ENCODE measurements at regions not wholly inside any gene's neighbourhood (a gene's known extent, or its start where the extent isn't known, plus 50 kb on each side); places are given as distances from the start of the nearest gene placed in this dataset.

DNA sequence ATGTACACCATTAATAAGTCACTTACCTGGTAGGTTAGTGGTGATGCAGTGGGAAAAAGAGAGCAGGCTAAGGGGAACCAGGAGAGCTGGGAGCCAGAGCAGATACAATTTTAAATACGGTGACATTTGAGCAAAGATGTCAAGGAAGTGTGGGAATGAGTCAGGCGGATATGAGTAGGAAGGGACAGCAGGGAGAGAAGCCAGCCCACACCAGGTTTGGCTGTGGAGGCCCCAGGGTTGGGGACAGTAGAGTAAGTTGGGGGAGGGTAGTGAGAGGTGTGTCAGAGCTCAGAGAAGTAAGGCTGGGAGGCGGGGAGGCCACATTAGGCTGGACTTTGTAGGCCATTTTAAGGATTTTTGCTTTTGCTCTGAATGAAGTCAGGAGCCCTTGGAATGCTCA, 482.0 kb downstream of the DISC1 start:
- H3K4me1 Mint-ChIP-seq: peaks cover 68% of the 10 kb centered on the region
- Histone ChIP-seq H3K27me3 (no peaks in the 10 kb centered on the region), H3K36me3 (no peaks in the 10 kb centered on the region), H3K4me3 (no peak overlapping the region), H4K20me1 (ENCODE audit: low read depth) (no peaks in the 10 kb centered on the region), H3K4me1 (peaks cover 55% of the 10 kb centered on the region), H3K9me3 (ENCODE audit: low read depth) (no peaks in the 10 kb centered on the region), H3K27ac (no peak overlapping the region), H3K79me2 (ENCODE audit: low read depth) (no peaks in the 10 kb centered on the region), H3K4me2 (no peak overlapping the region), H2AFZ (replicated peaks) (no peak overlapping the region), H3F3A (ENCODE audit: low read depth) (peaks cover 35% of the 10 kb centered on the region), H3K9ac (no peak overlapping the region)
- TF ChIP-seq EZH2phosphoT487 (IDR thresholded peaks at IDR 0.05): no peak
- TF ChIP-seq EZH2 (IDR thresholded peaks at IDR 0.05): no peak
- TF ChIP-seq, protein P1, sequence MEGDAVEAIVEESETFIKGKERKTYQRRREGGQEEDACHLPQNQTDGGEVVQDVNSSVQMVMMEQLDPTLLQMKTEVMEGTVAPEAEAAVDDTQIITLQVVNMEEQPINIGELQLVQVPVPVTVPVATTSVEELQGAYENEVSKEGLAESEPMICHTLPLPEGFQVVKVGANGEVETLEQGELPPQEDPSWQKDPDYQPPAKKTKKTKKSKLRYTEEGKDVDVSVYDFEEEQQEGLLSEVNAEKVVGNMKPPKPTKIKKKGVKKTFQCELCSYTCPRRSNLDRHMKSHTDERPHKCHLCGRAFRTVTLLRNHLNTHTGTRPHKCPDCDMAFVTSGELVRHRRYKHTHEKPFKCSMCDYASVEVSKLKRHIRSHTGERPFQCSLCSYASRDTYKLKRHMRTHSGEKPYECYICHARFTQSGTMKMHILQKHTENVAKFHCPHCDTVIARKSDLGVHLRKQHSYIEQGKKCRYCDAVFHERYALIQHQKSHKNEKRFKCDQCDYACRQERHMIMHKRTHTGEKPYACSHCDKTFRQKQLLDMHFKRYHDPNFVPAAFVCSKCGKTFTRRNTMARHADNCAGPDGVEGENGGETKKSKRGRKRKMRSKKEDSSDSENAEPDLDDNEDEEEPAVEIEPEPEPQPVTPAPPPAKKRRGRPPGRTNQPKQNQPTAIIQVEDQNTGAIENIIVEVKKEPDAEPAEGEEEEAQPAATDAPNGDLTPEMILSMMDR (IDR thresholded peaks at IDR 0.05): no peak
- H3K9me3 Mint-ChIP-seq: peaks cover 2% of the 10 kb centered on the region
- peaks cover 13% of the 10 kb centered on the region for H3K27me3 Mint-ChIP-seq (ENCODE audit: insufficient read depth, low read depth)
- H3K36me3 Mint-ChIP-seq: no peaks in the 10 kb centered on the region
- DNase-seq (ENCODE audit: low spot score): no peak
- H3K4me3 Mint-ChIP-seq: no peak overlapping the region
- peak overlapping the region; percentile 22 for H3K27ac Mint-ChIP-seq

DNA sequence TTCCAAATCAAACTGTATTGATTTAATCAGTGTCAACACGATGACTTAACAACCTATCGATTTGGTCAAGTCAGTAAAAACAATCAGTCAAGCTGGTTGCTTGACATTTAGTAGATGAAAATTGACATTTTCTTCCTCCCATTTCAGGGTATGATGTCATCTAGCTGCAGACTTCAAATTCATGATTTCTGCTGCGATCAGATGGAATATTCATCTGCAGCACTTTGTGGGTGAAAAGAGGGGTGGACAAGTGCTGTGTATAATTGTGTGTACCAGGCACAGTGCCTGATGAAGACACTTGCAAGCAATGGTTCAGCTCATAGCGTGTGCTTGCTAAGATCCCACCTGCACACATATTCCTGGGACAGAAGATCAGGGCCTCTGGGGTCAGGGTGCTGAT, 479.8 kb downstream of the DISC1 start:
- Mint-ChIP-seq H3K4me1 (peaks cover 66% of the 10 kb centered on the region), H3K9me3 (peaks cover 5% of the 10 kb centered on the region), H3K27me3 (ENCODE audit: insufficient read depth, low read depth) (peaks cover 15% of the 10 kb centered on the region), H3K27ac (no peak overlapping the region), H3K4me3 (peak overlapping the region; percentile 10), H3K36me3 (no peaks in the 10 kb centered on the region)
- Histone ChIP-seq H4K20me1 (ENCODE audit: low read depth) (no peaks in the 10 kb centered on the region), H3K27ac (no peak overlapping the region), H3K79me2 (ENCODE audit: low read depth) (no peaks in the 10 kb centered on the region), H3F3A (ENCODE audit: low read depth) (peaks cover 31% of the 10 kb centered on the region), H3K9ac (no peak overlapping the region), H2AFZ (replicated peaks) (no peak overlapping the region), H3K4me3 (no peak overlapping the region), H3K9me3 (ENCODE audit: low read depth) (no peaks in the 10 kb centered on the region), H3K36me3 (no peaks in the 10 kb centered on the region), H3K27me3 (no peaks in the 10 kb centered on the region), H3K4me1 (peaks cover 47% of the 10 kb centered on the region), H3K4me2 (peak overlapping the region; percentile 9)
- no peak for DNase-seq (ENCODE audit: low spot score)
- TF ChIP-seq EZH2phosphoT487 (IDR thresholded peaks at IDR 0.05) (no peak), EZH2 (IDR thresholded peaks at IDR 0.05) (no peak)
- TF ChIP-seq, protein P1 (IDR thresholded peaks at IDR 0.05): no peak

DNA sequence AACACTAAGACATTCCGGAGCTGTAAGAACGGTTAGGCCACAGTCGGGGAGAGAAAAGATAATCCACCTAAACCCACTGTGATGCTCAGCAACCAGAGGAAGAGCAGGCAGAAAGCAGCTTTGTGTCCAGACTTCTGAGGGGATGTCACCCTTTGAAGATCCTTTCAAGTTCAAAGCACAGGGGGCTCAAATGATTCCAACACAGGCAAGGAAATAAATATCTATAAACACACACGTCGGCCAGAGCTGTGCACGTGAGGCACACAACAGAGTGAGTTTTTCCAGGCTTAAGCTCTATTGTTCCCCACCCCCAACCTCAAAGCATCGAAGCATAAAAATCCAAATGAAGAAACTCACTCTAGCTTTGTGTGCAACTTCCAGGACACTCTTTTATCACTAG, 479.0 kb downstream of the DISC1 start:
- Mint-ChIP-seq H3K27me3 (ENCODE audit: insufficient read depth, low read depth) (peaks cover 14% of the 10 kb centered on the region), H3K9me3 (peaks cover 8% of the 10 kb centered on the region), H3K27ac (peak overlapping the region; percentile 38), H3K4me1 (peaks cover 65% of the 10 kb centered on the region), H3K4me3 (peak overlapping the region; percentile 30), H3K36me3 (peaks cover 3% of the 10 kb centered on the region)
- Histone ChIP-seq H3K27me3 (no peaks in the 10 kb centered on the region), H3K4me3 (no peak overlapping the region), H3K79me2 (ENCODE audit: low read depth) (no peaks in the 10 kb centered on the region), H3K9me3 (ENCODE audit: low read depth) (no peaks in the 10 kb centered on the region), H3K36me3 (no peaks in the 10 kb centered on the region), H3K4me2 (peak overlapping the region; percentile 9), H3K27ac (no peak overlapping the region), H4K20me1 (ENCODE audit: low read depth) (no peaks in the 10 kb centered on the region), H3F3A (ENCODE audit: low read depth) (peaks cover 25% of the 10 kb centered on the region), H2AFZ (replicated peaks) (no peak overlapping the region), H3K9ac (no peak overlapping the region), H3K4me1 (peaks cover 45% of the 10 kb centered on the region)
- DNase-seq (ENCODE audit: low spot score): peak; percentile 13
- TF ChIP-seq, protein P1 (IDR thresholded peaks at IDR 0.05): no peak
- no peak for TF ChIP-seq EZH2phosphoT487 (IDR thresholded peaks at IDR 0.05)
- TF ChIP-seq EZH2 (IDR thresholded peaks at IDR 0.05): no peak
